GM23248 (cell line): ENCODE measurements at regions not wholly inside any gene's neighbourhood (a gene's known extent, or its start where the extent isn't known, plus 50 kb on each side); places are given as distances from the start of the nearest gene placed in this dataset.
"Not testable (repeated sequence)": the region's sequence is repeated elsewhere in the genome, so short reads cannot be mapped to it uniquely, and the experiment has no call there.

Experiments
- EZH2 ChIP-seq: fragments of 200-600 bp; sonication (generic); IDR thresholded peaks from 2 replicates; pipeline ENCODE4 v1.6.1; 2018; ENCODE audit warnings: antibody characterized with exemption, mild to moderate bottlenecking; ENCODE audit not compliant: insufficient read depth, poor library complexity, severe bottlenecking
- EZH2phosphoT487 ChIP-seq: fragments of 200-600 bp; sonication (generic); IDR thresholded peaks from 2 replicates; pipeline ENCODE4 v1.6.1; 2018; ENCODE audit warnings: antibody characterized with exemption, moderate library complexity, mild to moderate bottlenecking, low read depth; ENCODE audit not compliant: insufficient read depth

DNA sequence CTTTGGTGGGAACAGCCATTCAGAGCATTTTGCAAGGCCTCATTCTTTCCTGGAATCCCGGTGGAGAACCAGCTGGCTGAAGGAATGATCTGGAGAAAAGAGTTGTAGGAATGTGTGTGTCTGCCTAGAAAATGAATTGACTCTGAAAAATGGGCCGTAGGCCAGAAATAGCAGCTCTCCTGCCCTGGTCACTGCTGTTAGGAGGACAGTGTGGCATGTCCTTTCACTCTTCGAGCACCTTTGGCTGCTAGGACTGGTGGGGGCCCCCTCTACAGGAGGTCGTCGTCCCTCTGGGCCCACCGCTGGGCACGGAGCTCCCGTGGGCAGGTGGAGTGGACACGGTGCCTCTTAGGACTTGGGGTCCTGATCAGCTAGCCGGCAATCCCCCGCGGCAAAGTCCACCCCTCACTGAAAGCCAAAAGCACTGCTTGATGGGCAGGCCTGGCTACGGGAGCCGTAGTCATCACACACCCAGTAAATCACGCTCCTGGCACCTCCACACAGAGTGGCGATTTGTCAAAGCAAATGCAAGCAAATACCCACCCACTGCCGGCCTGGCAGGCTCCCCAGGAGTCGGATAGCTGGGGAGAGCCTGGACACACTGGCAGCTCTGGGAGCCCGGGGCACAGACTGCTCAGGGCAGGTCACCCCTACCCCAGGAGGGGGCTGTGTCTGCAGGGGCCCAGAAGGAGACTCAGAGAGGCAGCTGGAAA is 4447.2 kb upstream of the TPTE start:
- TF ChIP-seq EZH2phosphoT487, EZH2: not testable (repeated sequence)
